Testis (tissue), 2 donors: ENCODE measurements at regions not wholly inside any gene's neighbourhood (a gene's known extent, or its start where the extent isn't known, plus 50 kb on each side); places are given as distances from the start of the nearest gene placed in this dataset.

Source experiments
- POLR2A ChIP-seq: fragments of 450-650 bp; IDR thresholded peaks from one replicate; pipeline ENCODE4 v1.6.1; 2017; ENCODE audit warnings: antibody characterized with exemption, mild to moderate bottlenecking, moderate library complexity
- TF ChIP-seq, protein P1 (sequence below), 3 experiments: fragments of 450-650 bp in 2 of 3; fragments of 200-600 bp in 1 of 3; sonication (generic) in 1 of 3; IDR thresholded peaks; one replicate each; pipeline ENCODE4 v1.5.1; 2016 to 2019; ENCODE audit warnings: antibody characterized with exemption in 3 of 3, mild to moderate bottlenecking in 2 of 3, moderate library complexity in 1 of 3

DNA sequence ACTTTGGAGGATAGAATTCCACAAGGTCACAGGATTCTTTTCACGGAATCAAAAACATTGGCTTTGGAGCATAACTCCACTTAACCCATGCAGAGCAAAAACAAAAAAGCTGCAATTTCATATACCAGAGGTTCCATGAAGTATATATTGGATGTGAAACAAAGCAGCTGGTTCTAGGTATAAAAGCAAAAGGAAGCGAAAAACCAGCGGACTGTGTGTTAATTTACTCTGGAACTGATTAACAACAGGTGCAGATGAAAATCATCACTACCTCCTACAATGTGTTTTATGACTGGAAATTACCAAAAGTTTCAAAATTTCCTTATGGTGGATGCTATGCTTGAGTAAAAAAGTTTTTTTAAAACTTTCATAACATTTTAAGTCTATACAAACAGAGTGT is 54.4 kb upstream of the LINC00305 start:
- TF ChIP-seq, protein P1, sequence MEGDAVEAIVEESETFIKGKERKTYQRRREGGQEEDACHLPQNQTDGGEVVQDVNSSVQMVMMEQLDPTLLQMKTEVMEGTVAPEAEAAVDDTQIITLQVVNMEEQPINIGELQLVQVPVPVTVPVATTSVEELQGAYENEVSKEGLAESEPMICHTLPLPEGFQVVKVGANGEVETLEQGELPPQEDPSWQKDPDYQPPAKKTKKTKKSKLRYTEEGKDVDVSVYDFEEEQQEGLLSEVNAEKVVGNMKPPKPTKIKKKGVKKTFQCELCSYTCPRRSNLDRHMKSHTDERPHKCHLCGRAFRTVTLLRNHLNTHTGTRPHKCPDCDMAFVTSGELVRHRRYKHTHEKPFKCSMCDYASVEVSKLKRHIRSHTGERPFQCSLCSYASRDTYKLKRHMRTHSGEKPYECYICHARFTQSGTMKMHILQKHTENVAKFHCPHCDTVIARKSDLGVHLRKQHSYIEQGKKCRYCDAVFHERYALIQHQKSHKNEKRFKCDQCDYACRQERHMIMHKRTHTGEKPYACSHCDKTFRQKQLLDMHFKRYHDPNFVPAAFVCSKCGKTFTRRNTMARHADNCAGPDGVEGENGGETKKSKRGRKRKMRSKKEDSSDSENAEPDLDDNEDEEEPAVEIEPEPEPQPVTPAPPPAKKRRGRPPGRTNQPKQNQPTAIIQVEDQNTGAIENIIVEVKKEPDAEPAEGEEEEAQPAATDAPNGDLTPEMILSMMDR (IDR thresholded peaks at IDR 0.05) = no peak
- TF ChIP-seq POLR2A = no peak
